Fibroblast of lung (primary cell): ENCODE measurements at regions not wholly inside any gene's neighbourhood (a gene's known extent, or its start where the extent isn't known, plus 50 kb on each side); places are given as distances from the start of the nearest gene placed in this dataset.

Experiments
- EZH2 ChIP-seq: IDR thresholded peaks from 2 replicates; pipeline ENCODE4 v1.5.1; 2012; ENCODE audit warnings: low read length, control low read depth, mild to moderate bottlenecking; ENCODE audit errors: missing control alignments
- TF ChIP-seq, protein P1 (sequence below), 2 donors: IDR thresholded peaks in 1 of 2; conservative IDR thresholded peaks in 1 of 2; 1 replicate in 1 of 2; 2 replicates in 1 of 2; pipeline ENCODE4 v1.5.1; 2011 to 2012; ENCODE audit warnings: low read length in 2 of 2, control low read depth in 1 of 2, inconsistent platforms in 1 of 2, low read depth in 1 of 2, mild to moderate bottlenecking in 1 of 2

DNA sequence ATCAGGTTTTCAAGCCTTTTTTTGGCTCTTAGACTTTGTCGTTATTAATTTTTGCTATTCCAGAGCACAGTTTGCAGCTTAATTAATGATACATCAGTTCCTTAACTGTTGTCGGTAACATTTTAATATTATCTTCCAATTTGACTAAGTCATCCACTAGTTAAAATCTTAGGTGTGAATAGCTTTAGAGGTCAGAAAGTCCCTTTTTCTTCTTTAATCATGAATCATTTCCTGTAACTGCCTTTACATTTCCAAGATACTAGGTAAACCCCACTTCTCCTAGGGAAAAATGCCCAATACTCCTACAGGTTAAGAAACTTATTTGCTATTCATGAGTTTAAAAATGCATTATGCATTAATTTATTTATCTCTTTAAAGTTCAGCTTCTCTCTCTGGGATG is 260.9 kb upstream of the CFAP20DC start:
- TF ChIP-seq, protein P1, sequence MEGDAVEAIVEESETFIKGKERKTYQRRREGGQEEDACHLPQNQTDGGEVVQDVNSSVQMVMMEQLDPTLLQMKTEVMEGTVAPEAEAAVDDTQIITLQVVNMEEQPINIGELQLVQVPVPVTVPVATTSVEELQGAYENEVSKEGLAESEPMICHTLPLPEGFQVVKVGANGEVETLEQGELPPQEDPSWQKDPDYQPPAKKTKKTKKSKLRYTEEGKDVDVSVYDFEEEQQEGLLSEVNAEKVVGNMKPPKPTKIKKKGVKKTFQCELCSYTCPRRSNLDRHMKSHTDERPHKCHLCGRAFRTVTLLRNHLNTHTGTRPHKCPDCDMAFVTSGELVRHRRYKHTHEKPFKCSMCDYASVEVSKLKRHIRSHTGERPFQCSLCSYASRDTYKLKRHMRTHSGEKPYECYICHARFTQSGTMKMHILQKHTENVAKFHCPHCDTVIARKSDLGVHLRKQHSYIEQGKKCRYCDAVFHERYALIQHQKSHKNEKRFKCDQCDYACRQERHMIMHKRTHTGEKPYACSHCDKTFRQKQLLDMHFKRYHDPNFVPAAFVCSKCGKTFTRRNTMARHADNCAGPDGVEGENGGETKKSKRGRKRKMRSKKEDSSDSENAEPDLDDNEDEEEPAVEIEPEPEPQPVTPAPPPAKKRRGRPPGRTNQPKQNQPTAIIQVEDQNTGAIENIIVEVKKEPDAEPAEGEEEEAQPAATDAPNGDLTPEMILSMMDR (conservative IDR thresholded peaks at IDR 0.05 in 1 of 2, IDR thresholded peaks at IDR 0.05 in 1 of 2; ENCODE audit: low read depth in 1 of 2, low read length in 2 of 2): no peak
- TF ChIP-seq EZH2: no peak
